ENCODE measurements at regions not wholly inside any gene's neighbourhood (a gene's known extent, or its start where the extent isn't known, plus 50 kb on each side); places are given as distances from the start of the nearest gene placed in this dataset.

GRCh38 chr4:139606103-139606502, 50.1 kb upstream of the SETD7 start:
- Histone ChIP-seq H3K36me3 (replicated peaks in 1 of 2) (no peaks in the 10 kb centered on the region), H3K27me3 (no peaks in the 10 kb centered on the region), H3K4me3 (peak overlapping the region in 1 of 4 donors; percentile 30), H3K27ac (no peak overlapping the region), H3K9me3 (replicated peaks in 1 of 3) (no peaks in the 10 kb centered on the region), H3K4me1 (replicated peaks in 1 of 2) (no peaks in the 10 kb centered on the region)
- DNase-seq = no peak
- 81 to 91% (median 85%) methylated on average over 8 of the region's 8 CpGs for WGBS, 4 donors
- intact Hi-C loops (cut with DNase I) = loop anchor here in 1 of 2 donors (5.0 kb wide), 1 partner anchor 41 kb away; no protein-coding TSS in a partner anchor
- TF ChIP-seq POLR2A (IDR thresholded peaks at IDR 0.05) = no peak
- TF ChIP-seq CTCF (IDR thresholded peaks at IDR 0.05) = no peak

All from adrenal gland (tissue), 9 donors.